GM12872 (cell line): ENCODE measurements at regions not wholly inside any gene's neighbourhood (a gene's known extent, or its start where the extent isn't known, plus 50 kb on each side); places are given as distances from the start of the nearest gene placed in this dataset.

Experiments
- CTCF ChIP-seq: IDR thresholded peaks from 3 replicates; pipeline ENCODE4 v1.5.1; 2011; ENCODE audit warnings: low read depth, mild to moderate bottlenecking, low read length, moderate library complexity; ENCODE audit not compliant: insufficient read depth

GRCh38 chr2:4618630-4619228 is 915.4 kb downstream of the DCDC2C start:
- TF ChIP-seq CTCF: no peak

DNA sequence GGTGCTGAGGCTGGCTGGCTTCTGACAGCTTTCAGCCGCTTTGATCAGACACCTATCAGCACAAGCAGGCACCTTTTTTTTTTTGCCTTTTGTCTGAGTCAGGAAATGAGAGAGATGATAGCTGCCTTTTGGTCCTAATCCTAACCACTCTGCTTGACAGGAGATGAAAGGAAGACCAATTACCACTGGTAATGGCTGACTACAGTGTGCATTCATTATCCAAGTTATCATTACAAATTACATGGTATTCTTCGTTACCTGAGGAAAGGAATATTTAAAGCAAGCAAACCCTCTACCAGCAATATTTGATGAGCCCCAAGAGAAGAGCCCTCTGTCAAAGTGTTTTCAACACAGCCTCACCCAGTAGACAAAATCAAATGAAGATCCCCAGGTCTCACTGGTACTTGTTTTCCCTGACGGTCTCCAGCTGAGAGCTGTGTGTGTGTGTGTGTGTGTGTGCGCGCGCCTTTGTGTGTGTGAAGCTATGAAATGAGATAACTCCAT is 925.7 kb downstream of the DCDC2C start:
- no peak for TF ChIP-seq CTCF

DNA sequence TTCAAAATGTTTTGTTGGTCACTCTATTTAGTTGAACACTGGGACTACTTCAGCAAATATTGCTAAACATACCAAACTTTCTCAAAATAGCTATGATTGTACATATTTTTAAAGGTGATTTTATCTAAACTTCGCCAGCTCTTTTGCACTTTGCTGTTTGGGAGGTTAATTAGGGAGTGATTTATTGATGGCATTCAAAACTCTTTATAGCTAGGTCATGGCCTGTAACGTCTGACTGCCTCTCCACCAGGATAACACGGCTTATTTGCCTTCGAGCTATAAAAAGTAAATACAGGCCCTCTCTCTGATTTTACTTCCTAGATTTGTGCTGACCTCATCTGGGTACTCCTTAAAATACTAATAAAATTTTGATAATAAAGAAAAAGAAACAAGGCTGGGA is 931.9 kb downstream of the DCDC2C start:
- no peak for TF ChIP-seq CTCF

DNA sequence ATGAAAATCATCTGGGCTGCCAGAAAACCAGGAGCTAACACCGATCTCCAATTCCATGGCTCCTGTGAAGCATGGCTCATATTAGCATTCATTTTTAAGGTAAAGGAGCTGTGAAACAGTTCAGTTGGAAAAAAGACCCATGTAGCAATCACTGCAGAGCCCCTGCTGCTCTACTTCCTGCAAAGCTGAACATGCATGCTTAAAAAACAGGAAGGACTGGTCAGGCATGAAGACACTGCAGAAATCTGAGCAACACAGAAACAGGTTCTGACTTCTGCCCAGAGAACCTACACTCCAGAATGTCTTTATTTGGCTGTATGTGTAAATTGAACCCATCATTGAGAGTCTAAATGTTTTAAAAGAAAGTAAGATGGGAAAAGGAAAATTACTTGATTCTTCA is 950.6 kb downstream of the DCDC2C start:
- TF ChIP-seq CTCF: no peak

DNA sequence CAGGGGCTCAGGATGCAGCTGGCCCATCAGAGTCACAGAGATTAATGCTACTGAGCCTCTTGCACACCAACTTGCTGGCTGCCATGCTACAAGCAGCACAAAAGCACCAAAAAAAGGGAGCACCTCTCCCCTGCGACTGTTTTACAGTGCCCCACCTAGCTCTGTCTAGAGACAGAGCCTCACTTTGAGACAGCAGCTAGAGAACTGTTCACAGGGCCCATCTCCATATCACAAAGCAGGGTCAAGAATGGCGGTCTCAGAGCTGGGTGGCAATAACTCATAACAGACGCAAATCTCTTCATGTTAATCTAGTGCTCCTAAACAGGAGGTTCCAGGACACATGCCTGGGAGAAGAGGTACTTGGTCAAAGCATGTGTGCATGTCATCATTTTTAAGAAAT is 953.0 kb downstream of the DCDC2C start:
- no peak for TF ChIP-seq CTCF

DNA sequence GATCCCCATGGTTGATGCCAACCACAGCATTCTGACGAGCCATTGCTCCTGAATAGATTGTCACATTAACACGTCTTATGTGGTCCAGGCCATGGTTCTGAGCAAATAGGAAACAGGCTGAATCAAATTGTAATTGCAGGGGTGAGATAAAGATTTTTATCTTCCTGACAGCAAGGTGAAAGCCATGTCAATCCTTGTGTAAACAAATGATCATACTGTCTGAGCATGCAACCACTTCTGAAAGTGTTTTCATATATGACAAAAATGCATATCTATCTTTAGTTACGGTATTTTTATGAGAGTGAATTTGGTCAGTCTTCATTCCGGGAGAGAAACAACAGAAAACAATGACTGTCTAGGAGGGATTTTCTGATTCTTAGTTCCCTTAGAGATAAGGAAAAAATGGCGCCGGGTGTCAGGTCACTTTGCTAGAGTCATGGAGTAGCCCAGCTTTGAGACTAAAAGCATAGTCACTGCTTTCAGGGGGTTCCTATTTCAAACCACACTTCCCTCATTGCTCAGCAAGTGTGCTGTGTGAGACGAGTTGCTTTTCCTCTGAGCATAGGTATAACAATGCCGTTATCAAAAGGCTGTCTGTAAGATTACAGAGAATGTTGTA is 958.9 kb downstream of the DCDC2C start:
- TF ChIP-seq CTCF: no peak

- no peak for TF ChIP-seq CTCF
Observed at GRCh38 chr2:4668381-4668780, 965.0 kb downstream of the DCDC2C start.

DNA sequence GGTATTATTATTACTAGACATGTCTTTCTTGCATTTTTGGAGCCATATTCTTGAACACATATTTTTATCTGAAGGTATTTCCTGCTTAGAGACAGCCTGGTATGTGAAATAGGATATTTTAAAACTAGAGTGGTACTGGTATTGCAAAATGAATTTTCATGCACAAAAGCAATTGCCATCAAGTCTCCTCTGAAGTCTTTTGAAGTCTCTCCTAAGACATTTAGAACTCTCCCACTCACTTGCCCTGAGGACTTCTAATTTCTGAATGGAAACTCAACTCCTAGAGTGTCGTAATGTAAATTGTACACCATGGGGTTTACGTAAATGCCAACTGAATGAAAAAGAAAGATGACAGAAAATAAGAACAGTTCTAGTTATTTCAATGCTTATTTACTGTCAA is 967.0 kb downstream of the DCDC2C start:
- TF ChIP-seq CTCF: no peak
